IPS-NIHi7 (cell line): ENCODE measurements at regions not wholly inside any gene's neighbourhood (a gene's known extent, or its start where the extent isn't known, plus 50 kb on each side); places are given as distances from the start of the nearest gene placed in this dataset.
"Not testable (repeated sequence)": the region's sequence is repeated elsewhere in the genome, so short reads cannot be mapped to it uniquely, and the experiment has no call there.

Experiments used
- DNase-seq: peaks from one replicate; pipeline ENCODE4 v3.0.0; 2012; ENCODE audit warnings: mixed read lengths; ENCODE audit errors: extremely low spot score

GRCh38 chr5:1731091-1731639 is 68.5 kb downstream of the MRPL36 start:
- no peak for DNase-seq

- DNase-seq, result no peak
These were observed 69.2 kb downstream of the MRPL36 start for GRCh38 chr5:1730487-1730847.

GRCh38 chr5:1729641-1730486 is 69.8 kb downstream of the MRPL36 start:
- no peak for DNase-seq

GRCh38 chr5:1728846-1729245 is 70.8 kb downstream of the MRPL36 start:
- DNase-seq, result no peak

- no peak for DNase-seq
These were observed 72.1 kb downstream of the MRPL36 start for GRCh38 chr5:1727571-1727970.

- DNase-seq, result no peak
These were observed 72.7 kb downstream of the MRPL36 start for GRCh38 chr5:1726956-1727355.

- DNase-seq, result no peak
These were observed 73.2 kb downstream of the MRPL36 start for GRCh38 chr5:1726469-1726865.

GRCh38 chr5:1725641-1726468 is 73.8 kb downstream of the MRPL36 start:
- peak; percentile 85 for DNase-seq

- DNase-seq, result peak; percentile 85
These were observed 74.6 kb downstream of the MRPL36 start for GRCh38 chr5:1724822-1725602.

GRCh38 chr5:1723957-1724821 is 75.4 kb downstream of the MRPL36 start:
- DNase-seq, result no peak

GRCh38 chr5:1723476-1723875 is 76.2 kb downstream of the MRPL36 start:
- DNase-seq, result no peak

- DNase-seq, result no peak
These were observed 76.8 kb downstream of the MRPL36 start for GRCh38 chr5:1722877-1723276.

- no peak for DNase-seq
These were observed 79.1 kb downstream of the MRPL36 start for GRCh38 chr5:1720396-1721110.

GRCh38 chr5:1719860-1720259 is 79.8 kb downstream of the MRPL36 start:
- DNase-seq, result no peak

GRCh38 chr5:1718669-1719068 is 81.0 kb downstream of the MRPL36 start:
- no peak for DNase-seq

- DNase-seq, result not testable (repeated sequence)
These were observed 89.5 kb downstream of the MRPL36 start for GRCh38 chr5:1710091-1710490.

- DNase-seq, result no peak
These were observed 90.3 kb downstream of the MRPL36 start for GRCh38 chr5:1709171-1709803.

GRCh38 chr5:1708592-1709141 is 91.0 kb downstream of the MRPL36 start:
- no peak for DNase-seq

- no peak for DNase-seq
These were observed 92.2 kb downstream of the MRPL36 start for GRCh38 chr5:1707467-1707866.
